ENCODE measurements at regions not wholly inside any gene's neighbourhood (a gene's known extent, or its start where the extent isn't known, plus 50 kb on each side); places are given as distances from the start of the nearest gene placed in this dataset.
"Not testable (repeated sequence)": the region's sequence is repeated elsewhere in the genome, so short reads cannot be mapped to it uniquely, and the experiment has no call there.

DNA sequence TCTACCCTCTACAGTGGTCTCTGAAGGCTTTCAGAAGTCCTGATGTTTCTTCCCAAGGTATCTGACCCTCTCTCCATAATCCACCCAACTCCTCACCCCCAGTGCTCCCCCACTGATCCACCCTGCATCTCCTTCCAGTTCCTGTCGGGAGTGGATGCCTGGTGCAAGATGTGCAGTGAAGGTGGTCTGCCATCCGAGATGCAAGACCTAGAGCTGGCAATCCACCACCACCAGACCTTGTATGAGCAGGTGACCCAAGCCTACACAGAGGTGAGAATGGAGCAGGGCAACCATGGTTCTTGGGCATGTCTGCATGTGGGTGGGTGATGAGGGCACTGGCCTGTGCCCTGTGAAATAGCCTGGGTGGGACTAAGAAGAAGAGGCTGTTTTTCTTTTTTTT is 337.8 kb upstream of the ROPN1 start:
- H3K4me3 ChIP-seq (ENCODE audit: low read depth, poor library complexity, severe bottlenecking) = no peak overlapping the region
- 90 to 94% methylated on average over 2 of the region's 2 CpGs for WGBS, 2 donors
- TF ChIP-seq CTCF (IDR thresholded peaks at IDR 0.05) (no peak), POLR2A (IDR thresholded peaks at IDR 0.05) (no peak)
- intact Hi-C loops (cut with DNase I; ENCODE audit: low total_unique reads) = no loop called here
- no peak for DNase-seq (ENCODE audit: low spot score in 2 of 2)

- no peak overlapping the region for H3K4me3 ChIP-seq (ENCODE audit: low read depth, poor library complexity, severe bottlenecking)
- 89 to 96% methylated on average over 14 of the region's 14 CpGs for WGBS, 2 donors
- no peak for DNase-seq (ENCODE audit: low spot score in 2 of 2)
- intact Hi-C loops (cut with DNase I; ENCODE audit: low total_unique reads) = no loop called here
- TF ChIP-seq CTCF (IDR thresholded peaks at IDR 0.05) (no peak), POLR2A (IDR thresholded peaks at IDR 0.05) (no peak)
Observed at GRCh38 chr3:124333931-124334640, 342.2 kb upstream of the ROPN1 start.

DNA sequence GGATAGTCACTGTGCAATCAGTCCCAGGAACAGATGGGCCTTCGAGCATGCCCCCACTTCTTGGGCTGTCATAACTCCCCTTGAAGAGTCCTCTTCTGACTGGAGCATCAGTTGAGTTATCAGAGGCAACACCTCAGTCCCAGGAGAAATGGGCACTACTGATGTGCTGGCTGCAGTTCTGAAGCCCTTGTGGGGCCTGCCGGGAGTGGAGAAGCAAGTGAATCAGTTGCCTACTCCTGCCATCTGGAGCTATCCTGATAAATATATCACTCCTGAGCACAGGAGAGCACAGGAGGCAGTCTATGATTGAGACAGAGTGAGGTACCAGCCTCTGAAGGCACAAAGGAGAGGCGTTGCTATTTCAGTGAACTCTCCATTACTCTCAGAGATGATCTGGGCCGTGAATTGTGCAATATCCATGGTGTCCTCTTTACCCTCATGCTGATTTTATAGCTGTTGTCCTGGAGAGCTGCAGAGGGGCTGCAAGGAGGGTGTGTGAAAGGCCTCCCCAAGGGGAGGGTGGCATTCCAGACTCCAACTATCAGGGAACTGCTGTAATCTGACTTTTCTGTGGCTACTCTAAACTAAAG is 344.2 kb upstream of the ROPN1 start:
- H3K4me3 ChIP-seq (ENCODE audit: low read depth, poor library complexity, severe bottlenecking) = no peak overlapping the region
- 76 to 86% methylated on average over 4 of the region's 4 CpGs for WGBS, 2 donors
- TF ChIP-seq CTCF (IDR thresholded peaks at IDR 0.05) = no peak
- no peak for TF ChIP-seq POLR2A (IDR thresholded peaks at IDR 0.05)
- no peak for DNase-seq (ENCODE audit: low spot score in 2 of 2)
- intact Hi-C loops (cut with DNase I; ENCODE audit: low total_unique reads) = no loop called here

GRCh38 chr3:124345845-124346244 is 353.9 kb upstream of the ROPN1 start:
- intact Hi-C loops (cut with DNase I; ENCODE audit: low total_unique reads) = no loop called here
- no peak overlapping the region for H3K4me3 ChIP-seq (ENCODE audit: low read depth, poor library complexity, severe bottlenecking)
- no peak for DNase-seq (ENCODE audit: low spot score in 2 of 2)
- 84 to 91% methylated on average over 2 of the region's 2 CpGs for WGBS, 2 donors
- TF ChIP-seq POLR2A (IDR thresholded peaks at IDR 0.05) (no peak), CTCF (IDR thresholded peaks at IDR 0.05) (no peak)

DNA sequence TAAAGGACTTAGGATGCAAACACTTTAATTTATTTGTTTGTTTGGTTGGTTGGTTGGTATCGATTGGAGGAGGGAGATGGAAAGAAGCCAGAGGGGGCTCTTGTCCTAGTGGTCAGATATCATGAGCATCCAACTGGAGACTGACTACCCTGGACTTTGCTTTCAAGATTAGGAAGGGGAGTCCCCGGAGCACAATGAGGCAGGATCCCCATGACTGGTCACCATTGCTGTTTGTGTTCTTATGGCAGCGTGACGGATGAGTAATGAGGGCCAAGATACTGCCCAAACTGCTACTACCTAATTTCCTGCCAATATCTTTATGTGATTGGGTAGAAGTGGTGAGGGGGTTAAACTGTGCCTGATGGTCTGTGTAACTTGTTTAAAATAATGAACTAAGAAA is 354.6 kb upstream of the ROPN1 start:
- 84 to 96% methylated on average over 4 of the region's 4 CpGs for WGBS, 2 donors
- intact Hi-C loops (cut with DNase I; ENCODE audit: low total_unique reads) = no loop called here
- no peak overlapping the region for H3K4me3 ChIP-seq (ENCODE audit: low read depth, poor library complexity, severe bottlenecking)
- DNase-seq (ENCODE audit: low spot score in 2 of 2) = no peak
- TF ChIP-seq POLR2A (IDR thresholded peaks at IDR 0.05) = no peak
- TF ChIP-seq CTCF (IDR thresholded peaks at IDR 0.05) = no peak

GRCh38 chr3:124347418-124347817 is 355.5 kb upstream of the ROPN1 start:
- no peak for DNase-seq (ENCODE audit: low spot score in 2 of 2)
- 72 to 74% methylated on average over 2 of the region's 2 CpGs for WGBS, 2 donors
- H3K4me3 ChIP-seq (ENCODE audit: low read depth, poor library complexity, severe bottlenecking) = no peak overlapping the region
- TF ChIP-seq POLR2A (IDR thresholded peaks at IDR 0.05) (no peak), CTCF (IDR thresholded peaks at IDR 0.05) (no peak)
- intact Hi-C loops (cut with DNase I; ENCODE audit: low total_unique reads) = no loop called here

- H3K4me3 ChIP-seq (ENCODE audit: low read depth, poor library complexity, severe bottlenecking); DNase-seq (ENCODE audit: low spot score in 2 of 2); intact Hi-C loops (cut with DNase I; ENCODE audit: low total_unique reads): not testable (repeated sequence)
- WGBS, 2 donors = 89 to 91% methylated on average over 5 of the region's 5 CpGs
Observed at GRCh38 chr3:124348555-124348954, 356.6 kb upstream of the ROPN1 start.
